Daoy (cell line): ENCODE measurements at regions not wholly inside any gene's neighbourhood (a gene's known extent, or its start where the extent isn't known, plus 50 kb on each side); places are given as distances from the start of the nearest gene placed in this dataset.
A peak's percentile ranks its signal among the peaks of the same experiment; 100 is the strongest.
"Not testable (repeated sequence)": the region's sequence is repeated elsewhere in the genome, so short reads cannot be mapped to it uniquely, and the experiment has no call there.

Experiments
- DNase-seq: peaks from one replicate; pipeline ENCODE4 v3.0.0-alpha.2; 2015; ENCODE audit warnings: low read depth

DNA sequence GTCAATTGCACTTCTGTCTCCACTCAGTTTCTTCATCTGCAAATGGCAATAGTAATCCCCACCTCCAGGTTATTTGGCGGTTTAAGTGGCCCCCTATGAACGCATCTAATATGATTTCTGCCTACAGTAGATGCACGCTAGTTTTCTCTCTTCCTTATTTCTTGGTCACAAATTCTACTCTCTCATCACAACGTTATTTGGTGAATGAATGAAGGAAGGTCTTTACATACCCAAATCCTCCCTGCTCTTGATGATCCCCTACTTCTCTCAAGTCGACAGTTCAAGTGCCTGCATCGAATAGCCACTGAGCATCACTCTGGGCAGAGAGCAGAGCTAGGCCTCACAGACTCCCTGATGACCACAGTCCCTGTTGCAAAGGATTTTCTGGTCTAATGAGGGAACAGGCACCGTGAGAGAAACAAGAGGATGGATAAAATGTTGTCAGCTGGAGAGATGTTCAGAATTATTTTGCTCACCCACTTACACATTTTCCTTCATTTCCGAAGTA lies 181.2 kb upstream of the SMAD3 start:
- no peak for DNase-seq

DNA sequence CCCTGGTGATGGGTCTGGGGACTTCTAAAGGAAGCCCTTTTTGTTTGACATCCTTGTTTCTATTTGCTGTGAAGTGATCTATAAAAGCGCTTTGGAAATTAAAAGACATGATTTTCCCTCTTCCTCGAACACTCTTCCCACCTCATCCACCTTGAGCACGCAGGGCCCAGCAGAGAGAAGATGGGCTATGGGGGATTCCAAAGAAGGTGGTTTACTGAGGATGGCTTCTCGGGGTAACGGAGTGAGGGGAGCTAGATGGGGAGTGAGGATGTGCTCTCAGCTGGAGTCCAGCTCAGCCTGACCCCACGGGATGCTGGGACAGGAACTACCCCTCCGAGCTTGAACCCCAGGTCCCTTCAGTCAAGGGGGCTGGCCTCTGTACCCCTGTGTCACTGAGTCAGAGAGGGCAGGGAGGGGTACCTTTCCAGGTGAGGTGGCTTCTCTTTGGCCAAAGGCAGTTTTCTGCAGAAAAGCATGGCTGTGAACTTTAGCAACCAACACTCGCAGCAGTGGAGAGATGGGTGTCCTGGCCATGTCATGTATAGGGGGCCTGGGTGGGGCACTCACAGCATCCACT lies 180.7 kb upstream of the SMAD3 start:
- DNase-seq = no peak

DNA sequence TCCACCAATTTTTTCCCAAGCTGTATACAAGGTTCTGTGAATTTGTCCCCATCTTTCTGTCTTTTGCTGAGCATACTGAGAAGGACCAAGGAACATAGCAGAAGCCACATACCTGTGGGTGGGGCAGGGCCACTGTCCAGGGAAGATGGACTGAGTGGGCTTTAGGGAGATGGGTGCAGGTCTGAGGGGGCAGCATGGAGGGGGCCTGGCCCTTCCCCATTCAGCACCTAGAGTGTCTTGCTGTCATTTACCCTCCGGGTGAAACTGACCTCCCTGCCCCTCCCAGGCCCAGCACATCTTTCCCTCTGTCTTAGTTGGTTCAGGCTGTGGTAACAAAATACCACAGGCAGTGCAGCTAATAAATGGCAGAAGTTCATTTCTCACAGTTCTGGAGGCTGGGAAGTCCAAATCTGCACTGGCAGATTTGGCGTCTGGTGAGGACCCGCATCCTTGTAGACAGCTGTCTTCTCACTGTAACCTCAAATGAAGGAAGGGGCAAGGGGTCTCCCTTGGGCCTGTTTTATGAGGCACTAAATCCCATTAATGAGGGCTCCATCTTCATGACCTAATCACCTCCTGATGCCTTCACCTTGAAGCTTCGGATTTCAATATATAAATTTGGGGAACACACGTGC lies 180.0 kb upstream of the SMAD3 start:
- DNase-seq = no peak

DNA sequence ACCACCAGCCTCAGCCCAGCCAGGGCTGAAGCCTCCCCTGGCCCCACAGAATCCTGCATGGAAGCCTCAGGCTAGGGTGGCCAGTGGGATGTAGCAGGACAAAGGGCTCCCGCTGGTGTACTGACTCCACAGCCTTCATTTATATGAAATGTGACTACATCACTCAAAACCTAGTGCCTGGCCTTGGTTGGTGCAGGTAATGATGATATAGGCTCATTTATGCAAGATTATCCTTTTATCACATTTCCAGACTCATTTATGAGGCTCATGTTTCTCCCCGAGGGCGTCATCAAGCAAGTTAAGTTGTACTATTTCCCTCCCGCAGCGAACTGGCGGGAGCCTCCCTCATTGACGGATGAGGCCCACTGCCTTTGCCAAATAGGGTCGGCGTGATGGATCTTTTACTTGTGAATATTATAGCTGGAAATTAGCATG lies 179.1 kb upstream of the SMAD3 start:
- no peak for DNase-seq

GRCh38 chr15:66886686-66887273 lies 178.6 kb upstream of the SMAD3 start:
- DNase-seq = no peak

DNA sequence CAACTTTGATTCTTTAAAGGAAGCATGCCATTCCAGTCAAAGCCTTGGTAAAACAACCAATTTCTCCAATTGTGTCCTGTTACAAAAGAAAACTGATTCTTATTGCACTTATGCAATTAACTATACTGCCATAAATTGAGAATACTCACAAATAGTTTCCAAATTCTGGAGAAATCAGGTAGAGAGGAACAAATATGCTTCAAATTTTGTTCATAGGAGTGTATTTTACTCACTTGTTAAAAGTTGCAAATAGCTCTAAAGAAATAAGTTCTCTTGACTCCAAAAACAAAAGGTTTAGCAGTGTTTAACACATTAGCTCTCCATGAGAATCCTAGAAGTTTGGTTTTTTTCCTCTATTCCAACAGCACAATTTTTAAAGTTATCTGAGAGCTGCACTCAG lies 176.1 kb upstream of the SMAD3 start:
- DNase-seq = not testable (repeated sequence)

DNA sequence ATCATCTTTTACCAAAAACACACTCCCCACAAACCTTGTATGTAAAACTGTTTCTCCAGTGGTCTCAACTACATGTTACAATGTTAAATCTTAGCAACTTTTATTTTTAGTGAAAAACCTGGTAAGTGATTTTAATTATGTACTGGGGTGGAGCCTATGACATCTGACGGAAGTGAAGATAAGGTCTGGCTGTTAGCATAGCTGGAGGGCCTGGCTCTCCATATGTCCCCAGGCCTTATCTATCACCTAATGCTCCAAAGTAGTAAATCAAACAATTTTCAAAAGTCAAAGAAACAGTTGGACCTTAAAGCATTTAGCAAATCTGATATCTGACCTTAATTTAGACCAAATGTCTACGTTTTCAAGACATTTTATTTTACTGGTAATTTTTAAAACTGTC lies 173.6 kb upstream of the SMAD3 start:
- no peak for DNase-seq

- DNase-seq = no peak
Observed at GRCh38 chr15:66893294-66893693, 172.1 kb upstream of the SMAD3 start.

GRCh38 chr15:66894363-66894762 lies 171.0 kb upstream of the SMAD3 start:
- DNase-seq = no peak

DNA sequence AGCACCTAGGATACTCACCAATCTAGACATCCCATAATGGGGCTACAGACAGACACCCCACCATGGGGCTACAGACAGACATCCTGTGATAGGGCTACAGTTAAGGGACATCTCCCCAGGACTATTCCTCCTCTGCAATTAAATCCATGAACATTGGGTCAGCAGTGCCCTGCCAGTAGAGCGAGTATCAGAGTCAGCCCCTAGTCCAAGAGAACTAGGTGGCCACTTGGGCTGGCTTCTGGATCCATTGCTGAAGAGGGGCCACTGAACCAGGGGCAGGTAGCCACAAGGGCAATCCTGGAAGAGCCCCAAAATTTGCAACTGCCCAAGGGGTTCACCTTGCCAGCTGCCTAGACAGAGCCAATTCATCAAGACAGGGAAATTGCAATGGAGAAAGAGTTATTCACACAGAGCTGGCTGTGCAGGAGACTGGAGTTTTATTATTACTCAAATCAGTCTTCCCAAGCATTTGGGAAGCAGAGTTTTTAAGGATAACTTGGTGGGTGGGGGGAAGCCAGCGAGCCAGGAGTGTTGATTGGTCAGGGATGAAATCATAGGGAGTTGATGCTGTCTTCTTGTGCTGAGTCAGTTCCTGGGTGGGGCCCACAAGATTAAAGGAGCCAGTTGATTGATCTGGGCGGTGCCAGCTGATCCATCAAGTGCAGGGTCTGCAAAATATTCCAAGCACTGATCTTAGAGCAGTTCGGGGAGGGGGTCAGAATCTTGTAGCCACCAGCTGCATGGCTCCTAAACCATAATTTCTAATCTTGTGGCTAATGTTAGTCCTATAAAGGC lies 170.2 kb upstream of the SMAD3 start:
- DNase-seq = peak; percentile 37

- DNase-seq = no peak
Observed at GRCh38 chr15:66895794-66896453, 169.5 kb upstream of the SMAD3 start.

DNA sequence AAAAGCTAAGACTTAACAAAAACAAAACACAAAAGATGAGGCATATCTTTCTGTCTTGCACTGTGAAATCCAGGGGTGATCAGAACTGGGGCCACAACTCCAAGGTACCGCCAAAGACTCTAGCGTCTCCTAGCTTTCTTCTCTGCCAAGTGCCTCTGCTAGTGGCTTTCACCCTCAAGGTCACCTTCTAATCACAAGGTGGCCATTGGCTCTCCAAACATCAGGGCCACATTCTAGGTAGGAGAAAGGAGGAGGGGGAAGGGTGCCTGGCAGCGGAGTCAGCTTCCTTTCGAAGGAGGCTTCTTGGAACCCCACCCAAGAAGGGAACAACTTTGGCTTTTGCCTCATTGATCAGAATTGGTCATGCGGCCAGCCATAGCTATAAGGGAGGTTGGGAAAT lies 168.8 kb upstream of the SMAD3 start:
- DNase-seq = no peak

DNA sequence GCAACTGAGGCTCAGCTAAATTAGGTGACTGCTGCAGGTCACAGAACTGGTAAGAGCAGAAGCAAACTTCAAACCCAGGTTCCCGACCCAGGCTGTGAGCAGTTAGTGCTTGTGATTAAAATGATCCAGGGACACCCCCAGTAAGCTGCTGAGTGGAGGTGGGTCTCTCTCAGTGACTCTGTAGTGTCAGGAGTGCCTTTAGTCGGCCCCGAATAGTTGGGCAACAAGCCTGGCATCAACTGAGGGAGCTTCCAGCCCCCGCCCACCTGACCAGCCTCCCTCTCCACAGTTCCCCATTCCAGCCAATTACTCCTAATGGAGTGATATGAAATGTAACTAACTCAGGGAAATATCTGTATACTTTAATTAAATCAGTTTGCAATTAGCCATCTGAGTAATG lies 168.0 kb upstream of the SMAD3 start:
- no peak for DNase-seq

GRCh38 chr15:66897971-66898370 lies 167.4 kb upstream of the SMAD3 start:
- DNase-seq = no peak

GRCh38 chr15:66898656-66899386 lies 166.6 kb upstream of the SMAD3 start:
- DNase-seq = no peak

DNA sequence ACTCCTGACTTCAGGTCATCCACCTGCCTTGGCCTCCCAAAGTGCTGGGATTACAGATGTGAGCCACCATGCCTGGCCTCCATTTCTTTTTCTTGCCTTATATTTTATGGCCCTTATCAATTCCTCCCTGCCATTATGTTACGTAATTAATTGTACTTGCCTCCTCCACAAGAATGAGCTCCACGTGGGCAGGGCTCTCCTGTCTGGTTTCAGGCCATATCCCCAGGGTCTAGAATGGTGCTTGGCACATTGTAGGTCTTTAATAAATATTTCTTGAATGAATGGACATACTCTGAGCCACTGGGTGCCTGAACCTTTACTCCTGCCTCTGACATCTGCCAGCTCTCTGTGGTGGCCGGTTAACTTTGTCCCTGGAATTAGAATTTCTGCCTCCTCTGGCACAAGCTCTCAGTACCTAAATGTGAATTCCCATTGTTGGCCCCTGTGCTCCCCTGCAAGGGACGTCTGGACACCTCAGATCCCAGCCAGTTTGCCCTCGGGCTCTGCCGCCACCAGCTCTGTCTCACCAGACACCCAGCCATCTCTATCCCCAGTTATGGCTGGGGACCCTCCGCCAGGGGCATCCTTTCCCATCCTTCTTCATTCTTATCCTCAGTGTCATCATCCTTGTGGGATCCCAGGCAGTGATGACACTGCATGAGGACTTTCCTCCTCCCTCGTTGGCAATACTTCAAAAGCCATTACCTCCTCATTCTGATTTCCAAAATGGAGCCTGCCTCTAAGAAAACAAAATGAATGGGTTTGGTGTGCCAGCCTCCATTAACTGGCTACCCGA lies 165.6 kb upstream of the SMAD3 start:
- DNase-seq = peak; percentile 77

DNA sequence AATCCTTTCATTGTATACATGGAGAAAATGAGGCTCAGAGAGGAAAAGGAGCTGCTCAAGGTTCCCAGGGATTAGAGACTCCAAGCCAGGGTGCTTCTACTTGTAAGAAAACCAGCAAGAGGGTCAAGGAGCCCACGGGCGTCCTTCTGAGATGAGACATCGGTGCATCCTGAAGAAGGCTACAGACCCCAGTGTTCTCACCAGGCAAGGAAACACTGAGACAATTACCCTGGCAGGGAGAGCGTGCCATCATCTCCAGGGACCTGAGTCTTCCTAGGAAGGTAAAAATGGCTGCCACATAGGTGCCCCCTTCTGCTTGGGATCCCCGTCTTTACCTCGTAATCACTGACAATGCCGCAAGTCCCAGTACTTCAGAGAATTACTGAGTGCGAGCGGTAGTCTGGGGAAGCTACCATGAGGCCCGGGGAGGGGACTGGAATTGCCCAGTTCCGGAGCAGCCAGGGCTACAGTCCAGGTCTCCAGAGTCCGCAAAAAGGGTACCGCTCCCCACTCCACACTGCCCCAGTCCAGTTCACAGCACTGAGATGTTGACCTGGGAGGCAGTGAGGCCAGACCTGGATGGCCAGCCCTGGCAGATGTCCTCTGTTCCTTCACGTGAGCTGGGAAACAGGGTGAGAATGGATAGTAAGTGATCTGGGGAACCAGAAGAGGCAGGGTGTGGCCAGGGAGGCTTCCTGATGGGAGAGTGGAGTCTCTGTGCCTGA lies 164.7 kb upstream of the SMAD3 start:
- DNase-seq = no peak

GRCh38 chr15:66901336-66902100 lies 163.9 kb upstream of the SMAD3 start:
- DNase-seq = peak; percentile 48

DNA sequence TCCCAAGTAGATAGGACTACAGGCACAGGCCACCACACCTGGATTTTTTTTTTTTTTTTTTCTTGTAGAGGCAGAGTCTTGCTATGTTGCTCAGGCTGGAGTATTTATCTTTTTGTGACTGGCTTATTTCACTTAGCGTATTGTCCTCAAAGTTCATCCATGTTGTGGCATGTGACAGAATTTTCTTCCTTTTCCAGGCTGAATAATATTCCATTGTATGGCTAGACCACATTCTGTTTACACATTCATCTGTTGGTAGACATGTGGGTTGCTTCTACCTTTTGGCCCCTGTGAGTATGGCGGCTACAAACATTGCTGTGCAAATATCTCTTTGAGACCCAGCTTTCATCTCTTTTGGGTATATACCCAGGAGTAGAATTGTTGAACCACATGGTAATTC lies 160.2 kb upstream of the SMAD3 start:
- no peak for DNase-seq
